ENCODE measurements at regions not wholly inside any gene's neighbourhood (a gene's known extent, or its start where the extent isn't known, plus 50 kb on each side); places are given as distances from the start of the nearest gene placed in this dataset.

GRCh38 chr2:156706576-156706975 is 270.4 kb downstream of the GPD2 start:
- Histone ChIP-seq H3K79me2 (replicated peaks; ENCODE audit: insufficient read depth, low read length) (no peaks in the 10 kb centered on the region), H3K9me2 (ENCODE audit: insufficient read depth, low read length) (no peaks in the 10 kb centered on the region), H3K27me3 (ENCODE audit: insufficient read depth, low read depth, low read length) (no peaks in the 10 kb centered on the region), H3K4me2 (ENCODE audit: low read length) (no peak overlapping the region), H3K36me3 (ENCODE audit: insufficient read depth, low read length) (no peaks in the 10 kb centered on the region), H2AFZ (ENCODE audit: low read depth, low read length) (no peak overlapping the region), H3K27ac (ENCODE audit: low read length) (no peak overlapping the region), H3K9me3 (ENCODE audit: low read length) (no peaks in the 10 kb centered on the region), H3F3A (ENCODE audit: insufficient read depth, low read length, poor library complexity, severe bottlenecking) (no peaks in the 10 kb centered on the region), H3K4me3 (ENCODE audit: low read length) (no peak overlapping the region), H3K9ac (ENCODE audit: low read length) (no peak overlapping the region), H4K20me1 (ENCODE audit: insufficient read depth) (no peaks in the 10 kb centered on the region)
- TF ChIP-seq EP300 (conservative IDR thresholded peaks at IDR 0.05; ENCODE audit: poor library complexity, severe bottlenecking): no peak
- no peak for TF ChIP-seq EZH2 (IDR thresholded peaks at IDR 0.05; ENCODE audit: borderline replicate concordance, insufficient read depth, low read length, poor library complexity, severe bottlenecking)
- TF ChIP-seq TAF1 (IDR thresholded peaks at IDR 0.05; ENCODE audit: low read depth): no peak
- no peak for TF ChIP-seq RAD21 (conservative IDR thresholded peaks at IDR 0.05)
- no peak for TF ChIP-seq MXI1 (conservative IDR thresholded peaks at IDR 0.05; ENCODE audit: poor library complexity, severe bottlenecking)
- TF ChIP-seq, protein P1, sequence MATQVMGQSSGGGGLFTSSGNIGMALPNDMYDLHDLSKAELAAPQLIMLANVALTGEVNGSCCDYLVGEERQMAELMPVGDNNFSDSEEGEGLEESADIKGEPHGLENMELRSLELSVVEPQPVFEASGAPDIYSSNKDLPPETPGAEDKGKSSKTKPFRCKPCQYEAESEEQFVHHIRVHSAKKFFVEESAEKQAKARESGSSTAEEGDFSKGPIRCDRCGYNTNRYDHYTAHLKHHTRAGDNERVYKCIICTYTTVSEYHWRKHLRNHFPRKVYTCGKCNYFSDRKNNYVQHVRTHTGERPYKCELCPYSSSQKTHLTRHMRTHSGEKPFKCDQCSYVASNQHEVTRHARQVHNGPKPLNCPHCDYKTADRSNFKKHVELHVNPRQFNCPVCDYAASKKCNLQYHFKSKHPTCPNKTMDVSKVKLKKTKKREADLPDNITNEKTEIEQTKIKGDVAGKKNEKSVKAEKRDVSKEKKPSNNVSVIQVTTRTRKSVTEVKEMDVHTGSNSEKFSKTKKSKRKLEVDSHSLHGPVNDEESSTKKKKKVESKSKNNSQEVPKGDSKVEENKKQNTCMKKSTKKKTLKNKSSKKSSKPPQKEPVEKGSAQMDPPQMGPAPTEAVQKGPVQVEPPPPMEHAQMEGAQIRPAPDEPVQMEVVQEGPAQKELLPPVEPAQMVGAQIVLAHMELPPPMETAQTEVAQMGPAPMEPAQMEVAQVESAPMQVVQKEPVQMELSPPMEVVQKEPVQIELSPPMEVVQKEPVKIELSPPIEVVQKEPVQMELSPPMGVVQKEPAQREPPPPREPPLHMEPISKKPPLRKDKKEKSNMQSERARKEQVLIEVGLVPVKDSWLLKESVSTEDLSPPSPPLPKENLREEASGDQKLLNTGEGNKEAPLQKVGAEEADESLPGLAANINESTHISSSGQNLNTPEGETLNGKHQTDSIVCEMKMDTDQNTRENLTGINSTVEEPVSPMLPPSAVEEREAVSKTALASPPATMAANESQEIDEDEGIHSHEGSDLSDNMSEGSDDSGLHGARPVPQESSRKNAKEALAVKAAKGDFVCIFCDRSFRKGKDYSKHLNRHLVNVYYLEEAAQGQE (IDR thresholded peaks at IDR 0.05; ENCODE audit: borderline replicate concordance): no peak
- TF ChIP-seq, protein P2, sequence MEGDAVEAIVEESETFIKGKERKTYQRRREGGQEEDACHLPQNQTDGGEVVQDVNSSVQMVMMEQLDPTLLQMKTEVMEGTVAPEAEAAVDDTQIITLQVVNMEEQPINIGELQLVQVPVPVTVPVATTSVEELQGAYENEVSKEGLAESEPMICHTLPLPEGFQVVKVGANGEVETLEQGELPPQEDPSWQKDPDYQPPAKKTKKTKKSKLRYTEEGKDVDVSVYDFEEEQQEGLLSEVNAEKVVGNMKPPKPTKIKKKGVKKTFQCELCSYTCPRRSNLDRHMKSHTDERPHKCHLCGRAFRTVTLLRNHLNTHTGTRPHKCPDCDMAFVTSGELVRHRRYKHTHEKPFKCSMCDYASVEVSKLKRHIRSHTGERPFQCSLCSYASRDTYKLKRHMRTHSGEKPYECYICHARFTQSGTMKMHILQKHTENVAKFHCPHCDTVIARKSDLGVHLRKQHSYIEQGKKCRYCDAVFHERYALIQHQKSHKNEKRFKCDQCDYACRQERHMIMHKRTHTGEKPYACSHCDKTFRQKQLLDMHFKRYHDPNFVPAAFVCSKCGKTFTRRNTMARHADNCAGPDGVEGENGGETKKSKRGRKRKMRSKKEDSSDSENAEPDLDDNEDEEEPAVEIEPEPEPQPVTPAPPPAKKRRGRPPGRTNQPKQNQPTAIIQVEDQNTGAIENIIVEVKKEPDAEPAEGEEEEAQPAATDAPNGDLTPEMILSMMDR (IDR thresholded peaks at IDR 0.05; ENCODE audit: poor library complexity, severe bottlenecking): no peak
- no peak for TF ChIP-seq POLR2AphosphoS5 (IDR thresholded peaks at IDR 0.05)
- TF ChIP-seq SMC3 (conservative IDR thresholded peaks at IDR 0.05; ENCODE audit: poor library complexity): no peak

GRCh38 chr2:156708051-156708450 is 271.9 kb downstream of the GPD2 start:
- H3K4me3 ChIP-seq (ENCODE audit: low read length): no peak overlapping the region
- no peaks in the 10 kb centered on the region for H4K20me1 ChIP-seq (ENCODE audit: insufficient read depth)
- H3K36me3 ChIP-seq (ENCODE audit: insufficient read depth, low read length): no peaks in the 10 kb centered on the region
- no peaks in the 10 kb centered on the region for H3K9me2 ChIP-seq (ENCODE audit: insufficient read depth, low read length)
- no peak overlapping the region for H3K9ac ChIP-seq (ENCODE audit: low read length)
- H3K4me2 ChIP-seq (ENCODE audit: low read length): no peak overlapping the region
- H3K9me3 ChIP-seq (ENCODE audit: low read length): no peaks in the 10 kb centered on the region
- H2AFZ ChIP-seq (ENCODE audit: low read depth, low read length): no peak overlapping the region
- H3K27ac ChIP-seq (ENCODE audit: low read length): no peak overlapping the region
- no peaks in the 10 kb centered on the region for H3K79me2 ChIP-seq (replicated peaks; ENCODE audit: insufficient read depth, low read length)
- no peaks in the 10 kb centered on the region for H3F3A ChIP-seq (ENCODE audit: insufficient read depth, low read length, poor library complexity, severe bottlenecking)
- H3K27me3 ChIP-seq (ENCODE audit: insufficient read depth, low read depth, low read length): no peaks in the 10 kb centered on the region
- TF ChIP-seq EP300 (conservative IDR thresholded peaks at IDR 0.05; ENCODE audit: poor library complexity, severe bottlenecking) (no peak), SMC3 (conservative IDR thresholded peaks at IDR 0.05; ENCODE audit: poor library complexity) (no peak), TAF1 (IDR thresholded peaks at IDR 0.05; ENCODE audit: low read depth) (no peak), EZH2 (IDR thresholded peaks at IDR 0.05; ENCODE audit: borderline replicate concordance, insufficient read depth, low read length, poor library complexity, severe bottlenecking) (no peak), POLR2AphosphoS5 (IDR thresholded peaks at IDR 0.05) (no peak), RAD21 (conservative IDR thresholded peaks at IDR 0.05) (no peak)
- TF ChIP-seq, protein P2 (IDR thresholded peaks at IDR 0.05; ENCODE audit: poor library complexity, severe bottlenecking): no peak
- TF ChIP-seq, protein P1 (IDR thresholded peaks at IDR 0.05; ENCODE audit: borderline replicate concordance): no peak
